SK-N-SH treated with all-trans-retinoic acid at 6 μM for 48 hours (cell line): ENCODE measurements at regions not wholly inside any gene's neighbourhood (a gene's known extent, or its start where the extent isn't known, plus 50 kb on each side); places are given as distances from the start of the nearest gene placed in this dataset.

Experiments
- ATAC-seq: fragments of 200-7000 bp; cut with Tn5 transposase; 3 replicates; pipeline ENCODE4 v1.9.1; 2020; ENCODE audit warnings: mild to moderate bottlenecking, moderate library complexity
- ARNTL ChIP-seq: fragments of 450-650 bp; formaldehyde crosslinking; IDR thresholded peaks from 2 replicates; pipeline ENCODE4 v1.5.0; 2020; ENCODE audit warnings: low read depth, mild to moderate bottlenecking, moderate library complexity, borderline replicate concordance
- BACH2 ChIP-seq: fragments of 250-450 bp; sonication (Bioruptor Pico); IDR thresholded peaks from 2 replicates; pipeline ENCODE4 v1.9.0; 2021; ENCODE audit warnings: mild to moderate bottlenecking, borderline replicate concordance
- ISL1 ChIP-seq: fragments of 250-450 bp; sonication (Bioruptor Pico); IDR thresholded peaks from 2 replicates; pipeline ENCODE4 v2.1.2; 2022; ENCODE audit warnings: mild to moderate bottlenecking, moderate library complexity
- OSR1 ChIP-seq: fragments of 250-450 bp; sonication (Bioruptor Pico); IDR thresholded peaks from 2 replicates; pipeline ENCODE4 v1.8.0; 2022; ENCODE audit warnings: moderate library complexity, mild to moderate bottlenecking, inconsistent platforms
- PPARA ChIP-seq: fragments of 250-450 bp; sonication (Bioruptor Pico); IDR thresholded peaks from 2 replicates; pipeline ENCODE4 v1.5.0; 2020; ENCODE audit warnings: mild to moderate bottlenecking, borderline replicate concordance
- RARB ChIP-seq: fragments of 250-450 bp; sonication (Bioruptor Pico); IDR thresholded peaks from 2 replicates; pipeline ENCODE4 v1.8.0; 2021; ENCODE audit warnings: mild to moderate bottlenecking, moderate library complexity
- SNAI2 ChIP-seq: fragments of 250-450 bp; sonication (Bioruptor Pico); IDR thresholded peaks from 2 replicates; pipeline ENCODE4 v1.5.0; 2020; ENCODE audit warnings: mild to moderate bottlenecking, moderate library complexity
- TCF4 ChIP-seq: fragments of 250-450 bp; sonication (Bioruptor Pico); IDR thresholded peaks from 2 replicates; pipeline ENCODE4 v1.8.0; 2021; ENCODE audit warnings: mild to moderate bottlenecking, moderate library complexity, borderline replicate concordance
- ZC3H10 ChIP-seq: fragments of 250-450 bp; sonication (Bioruptor Pico); IDR thresholded peaks from 2 replicates; pipeline ENCODE4 v1.5.1; 2021; ENCODE audit warnings: mild to moderate bottlenecking, moderate library complexity
- ZFP3 ChIP-seq: fragments of 250-450 bp; sonication (Bioruptor Pico); IDR thresholded peaks from 2 replicates; pipeline ENCODE4 v1.5.0; 2020; ENCODE audit warnings: mild to moderate bottlenecking, moderate library complexity
- ZFP30 ChIP-seq: fragments of 450-650 bp; formaldehyde crosslinking; IDR thresholded peaks from 2 replicates; pipeline ENCODE4 v1.5.0; 2022; ENCODE audit warnings: mild to moderate bottlenecking, moderate library complexity
- ZNF565 ChIP-seq: fragments of 450-650 bp; formaldehyde crosslinking; conservative IDR thresholded peaks from 2 replicates; pipeline ENCODE4 v1.5.0; 2020; ENCODE audit warnings: low read depth, mild to moderate bottlenecking, moderate library complexity
- ZNF70 ChIP-seq: fragments of 450-650 bp; formaldehyde crosslinking; IDR thresholded peaks from 2 replicates; pipeline ENCODE4 v1.5.0; 2020; ENCODE audit warnings: mild to moderate bottlenecking, moderate library complexity
- ZNF8 ChIP-seq: fragments of 450-650 bp; formaldehyde crosslinking; IDR thresholded peaks from 2 replicates; pipeline ENCODE4 v1.5.0; 2020; ENCODE audit warnings: mild to moderate bottlenecking, moderate library complexity
- TF ChIP-seq, protein P1 (sequence below): fragments of 250-450 bp; sonication (Bioruptor Pico); IDR thresholded peaks from 2 replicates; pipeline ENCODE4 v1.5.0; 2020; ENCODE audit warnings: mild to moderate bottlenecking, moderate library complexity
- TF ChIP-seq, protein P2 (sequence below): fragments of 250-450 bp; sonication (Bioruptor Pico); IDR thresholded peaks from 2 replicates; pipeline ENCODE4 v1.5.1; 2020; ENCODE audit warnings: low read depth, mild to moderate bottlenecking, moderate library complexity
- TF ChIP-seq, protein P3 (sequence below): fragments of 250-450 bp; sonication (Bioruptor Pico); IDR thresholded peaks from 2 replicates; pipeline ENCODE4 v1.8.0; 2020; ENCODE audit warnings: mild to moderate bottlenecking, moderate library complexity, borderline replicate concordance
- TF ChIP-seq, protein P4 (sequence below): fragments of 250-450 bp; sonication (Bioruptor Pico); IDR thresholded peaks from 2 replicates; pipeline ENCODE4 v1.8.0; 2021; ENCODE audit warnings: low read depth, mild to moderate bottlenecking, moderate library complexity, borderline replicate concordance
- TF ChIP-seq, protein P5 (sequence below): fragments of 250-450 bp; sonication (Bioruptor Pico); IDR thresholded peaks from 2 replicates; pipeline ENCODE4 v1.5.1; 2021; ENCODE audit warnings: mild to moderate bottlenecking, moderate library complexity

DNA sequence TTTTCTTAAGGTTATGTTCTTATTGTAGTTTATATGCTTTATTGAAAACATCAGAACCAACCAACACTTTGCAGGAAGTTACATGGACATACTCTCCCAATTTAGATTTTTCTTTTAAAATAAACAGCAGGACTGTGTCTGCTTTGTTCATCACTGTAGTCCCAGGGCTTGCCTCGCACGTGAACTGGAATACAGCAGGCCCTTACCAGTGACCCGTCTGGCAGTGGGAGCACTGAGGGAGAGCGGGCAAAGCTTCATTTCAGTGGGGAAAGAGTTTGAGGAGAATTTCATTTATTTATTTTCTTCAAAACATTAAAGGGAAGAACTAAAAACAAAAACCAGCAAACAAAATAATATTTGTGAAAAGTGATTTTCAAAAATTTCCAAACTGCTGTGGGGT, 230.8 kb downstream of the PAX1 start:
- ATAC-seq = no peak
- TF ChIP-seq, protein P1, sequence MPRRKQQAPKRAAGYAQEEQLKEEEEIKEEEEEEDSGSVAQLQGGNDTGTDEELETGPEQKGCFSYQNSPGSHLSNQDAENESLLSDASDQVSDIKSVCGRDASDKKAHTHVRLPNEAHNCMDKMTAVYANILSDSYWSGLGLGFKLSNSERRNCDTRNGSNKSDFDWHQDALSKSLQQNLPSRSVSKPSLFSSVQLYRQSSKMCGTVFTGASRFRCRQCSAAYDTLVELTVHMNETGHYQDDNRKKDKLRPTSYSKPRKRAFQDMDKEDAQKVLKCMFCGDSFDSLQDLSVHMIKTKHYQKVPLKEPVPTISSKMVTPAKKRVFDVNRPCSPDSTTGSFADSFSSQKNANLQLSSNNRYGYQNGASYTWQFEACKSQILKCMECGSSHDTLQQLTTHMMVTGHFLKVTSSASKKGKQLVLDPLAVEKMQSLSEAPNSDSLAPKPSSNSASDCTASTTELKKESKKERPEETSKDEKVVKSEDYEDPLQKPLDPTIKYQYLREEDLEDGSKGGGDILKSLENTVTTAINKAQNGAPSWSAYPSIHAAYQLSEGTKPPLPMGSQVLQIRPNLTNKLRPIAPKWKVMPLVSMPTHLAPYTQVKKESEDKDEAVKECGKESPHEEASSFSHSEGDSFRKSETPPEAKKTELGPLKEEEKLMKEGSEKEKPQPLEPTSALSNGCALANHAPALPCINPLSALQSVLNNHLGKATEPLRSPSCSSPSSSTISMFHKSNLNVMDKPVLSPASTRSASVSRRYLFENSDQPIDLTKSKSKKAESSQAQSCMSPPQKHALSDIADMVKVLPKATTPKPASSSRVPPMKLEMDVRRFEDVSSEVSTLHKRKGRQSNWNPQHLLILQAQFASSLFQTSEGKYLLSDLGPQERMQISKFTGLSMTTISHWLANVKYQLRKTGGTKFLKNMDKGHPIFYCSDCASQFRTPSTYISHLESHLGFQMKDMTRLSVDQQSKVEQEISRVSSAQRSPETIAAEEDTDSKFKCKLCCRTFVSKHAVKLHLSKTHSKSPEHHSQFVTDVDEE = no peak
- TF ChIP-seq, protein P2, sequence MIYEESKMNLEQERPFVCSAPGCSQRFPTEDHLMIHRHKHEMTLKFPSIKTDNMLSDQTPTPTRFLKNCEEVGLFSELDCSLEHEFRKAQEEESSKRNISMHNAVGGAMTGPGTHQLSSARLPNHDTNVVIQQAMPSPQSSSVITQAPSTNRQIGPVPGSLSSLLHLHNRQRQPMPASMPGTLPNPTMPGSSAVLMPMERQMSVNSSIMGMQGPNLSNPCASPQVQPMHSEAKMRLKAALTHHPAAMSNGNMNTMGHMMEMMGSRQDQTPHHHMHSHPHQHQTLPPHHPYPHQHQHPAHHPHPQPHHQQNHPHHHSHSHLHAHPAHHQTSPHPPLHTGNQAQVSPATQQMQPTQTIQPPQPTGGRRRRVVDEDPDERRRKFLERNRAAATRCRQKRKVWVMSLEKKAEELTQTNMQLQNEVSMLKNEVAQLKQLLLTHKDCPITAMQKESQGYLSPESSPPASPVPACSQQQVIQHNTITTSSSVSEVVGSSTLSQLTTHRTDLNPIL (CRISPR knock-in tag) = no peak
- no peak for TF ChIP-seq ZNF8 (CRISPR knock-in tag)
- TF ChIP-seq ZC3H10 (CRISPR knock-in tag) = no peak
- TF ChIP-seq ZFP3 (CRISPR knock-in tag) = no peak
- TF ChIP-seq, protein P3, sequence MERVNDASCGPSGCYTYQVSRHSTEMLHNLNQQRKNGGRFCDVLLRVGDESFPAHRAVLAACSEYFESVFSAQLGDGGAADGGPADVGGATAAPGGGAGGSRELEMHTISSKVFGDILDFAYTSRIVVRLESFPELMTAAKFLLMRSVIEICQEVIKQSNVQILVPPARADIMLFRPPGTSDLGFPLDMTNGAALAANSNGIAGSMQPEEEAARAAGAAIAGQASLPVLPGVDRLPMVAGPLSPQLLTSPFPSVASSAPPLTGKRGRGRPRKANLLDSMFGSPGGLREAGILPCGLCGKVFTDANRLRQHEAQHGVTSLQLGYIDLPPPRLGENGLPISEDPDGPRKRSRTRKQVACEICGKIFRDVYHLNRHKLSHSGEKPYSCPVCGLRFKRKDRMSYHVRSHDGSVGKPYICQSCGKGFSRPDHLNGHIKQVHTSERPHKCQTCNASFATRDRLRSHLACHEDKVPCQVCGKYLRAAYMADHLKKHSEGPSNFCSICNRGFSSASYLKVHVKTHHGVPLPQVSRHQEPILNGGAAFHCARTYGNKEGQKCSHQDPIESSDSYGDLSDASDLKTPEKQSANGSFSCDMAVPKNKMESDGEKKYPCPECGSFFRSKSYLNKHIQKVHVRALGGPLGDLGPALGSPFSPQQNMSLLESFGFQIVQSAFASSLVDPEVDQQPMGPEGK (CRISPR knock-in tag) = no peak

DNA sequence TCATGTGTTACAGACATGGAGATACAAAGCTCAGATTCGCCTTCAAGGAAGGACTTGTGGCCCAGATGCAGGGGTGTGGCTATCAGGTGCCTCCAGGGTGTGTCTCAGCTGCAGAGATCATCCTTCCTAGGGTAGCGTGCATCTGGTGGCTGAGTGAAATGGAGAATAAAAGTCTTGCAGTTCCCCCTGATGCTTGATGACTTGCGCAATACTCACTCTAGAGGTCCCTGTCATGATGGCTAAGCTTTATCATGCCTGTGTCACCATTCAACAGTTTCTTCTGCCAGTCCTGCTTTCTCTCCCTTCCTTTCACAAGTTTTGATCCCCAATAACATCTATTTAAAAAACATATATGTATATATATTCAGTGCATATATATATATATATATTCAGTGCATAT, 228.1 kb downstream of the PAX1 start:
- no peak for ATAC-seq
- no peak for TF ChIP-seq ISL1 (CRISPR knock-in tag)
- no peak for TF ChIP-seq SNAI2 (CRISPR knock-in tag)
- no peak for TF ChIP-seq ZFP3 (CRISPR knock-in tag)
- no peak for TF ChIP-seq PPARA (CRISPR knock-in tag)
- no peak for TF ChIP-seq ZC3H10 (CRISPR knock-in tag)
- no peak for TF ChIP-seq ZNF565 (CRISPR knock-in tag)
- TF ChIP-seq ZNF8 (CRISPR knock-in tag) = no peak
- no peak for TF ChIP-seq BACH2 (CRISPR knock-in tag)
- no peak for TF ChIP-seq RARB (CRISPR knock-in tag)
- TF ChIP-seq TCF4 = no peak
- TF ChIP-seq, protein P3 (CRISPR knock-in tag) = no peak
- TF ChIP-seq ARNTL = no peak
- TF ChIP-seq, protein P4, sequence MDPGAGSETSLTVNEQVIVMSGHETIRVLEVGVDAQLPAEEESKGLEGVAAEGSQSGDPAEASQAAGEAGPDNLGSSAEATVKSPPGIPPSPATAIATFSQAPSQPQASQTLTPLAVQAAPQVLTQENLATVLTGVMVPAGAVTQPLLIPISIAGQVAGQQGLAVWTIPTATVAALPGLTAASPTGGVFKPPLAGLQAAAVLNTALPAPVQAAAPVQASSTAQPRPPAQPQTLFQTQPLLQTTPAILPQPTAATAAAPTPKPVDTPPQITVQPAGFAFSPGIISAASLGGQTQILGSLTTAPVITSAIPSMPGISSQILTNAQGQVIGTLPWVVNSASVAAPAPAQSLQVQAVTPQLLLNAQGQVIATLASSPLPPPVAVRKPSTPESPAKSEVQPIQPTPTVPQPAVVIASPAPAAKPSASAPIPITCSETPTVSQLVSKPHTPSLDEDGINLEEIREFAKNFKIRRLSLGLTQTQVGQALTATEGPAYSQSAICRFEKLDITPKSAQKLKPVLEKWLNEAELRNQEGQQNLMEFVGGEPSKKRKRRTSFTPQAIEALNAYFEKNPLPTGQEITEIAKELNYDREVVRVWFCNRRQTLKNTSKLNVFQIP (CRISPR knock-in tag) = no peak
- TF ChIP-seq OSR1 (CRISPR knock-in tag) = no peak
- no peak for TF ChIP-seq ZFP30 (CRISPR knock-in tag)
- no peak for TF ChIP-seq ZNF70 (CRISPR knock-in tag)
- TF ChIP-seq, protein P5, sequence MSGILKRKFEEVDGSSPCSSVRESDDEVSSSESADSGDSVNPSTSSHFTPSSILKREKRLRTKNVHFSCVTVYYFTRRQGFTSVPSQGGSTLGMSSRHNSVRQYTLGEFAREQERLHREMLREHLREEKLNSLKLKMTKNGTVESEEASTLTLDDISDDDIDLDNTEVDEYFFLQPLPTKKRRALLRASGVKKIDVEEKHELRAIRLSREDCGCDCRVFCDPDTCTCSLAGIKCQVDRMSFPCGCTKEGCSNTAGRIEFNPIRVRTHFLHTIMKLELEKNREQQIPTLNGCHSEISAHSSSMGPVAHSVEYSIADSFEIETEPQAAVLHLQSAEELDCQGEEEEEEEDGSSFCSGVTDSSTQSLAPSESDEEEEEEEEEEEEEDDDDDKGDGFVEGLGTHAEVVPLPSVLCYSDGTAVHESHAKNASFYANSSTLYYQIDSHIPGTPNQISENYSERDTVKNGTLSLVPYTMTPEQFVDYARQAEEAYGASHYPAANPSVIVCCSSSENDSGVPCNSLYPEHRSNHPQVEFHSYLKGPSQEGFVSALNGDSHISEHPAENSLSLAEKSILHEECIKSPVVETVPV (CRISPR knock-in tag) = no peak
- TF ChIP-seq, protein P1 = no peak
